T47D (cell line): ENCODE measurements at regions not wholly inside any gene's neighbourhood (a gene's known extent, or its start where the extent isn't known, plus 50 kb on each side); places are given as distances from the start of the nearest gene placed in this dataset.

Experiments
- DNase-seq, 2 experiments: peaks; one replicate each; pipeline versions ENCODE4 v3.0.0 to v3.0.0-alpha.2; 2011 to 2012; ENCODE audit warnings: low read depth in 1 of 2, low spot score in 1 of 2
- JUND ChIP-seq: IDR thresholded peaks from 2 replicates; pipeline ENCODE4 v1.6.1; 2012; ENCODE audit warnings: low read depth
- in situ Hi-C: cut with HindIII; loops from 2 replicates; pipeline ENCODE4 v1.10.0; 2016; ENCODE audit warnings: low sequenced_read_pairs, low pct_unique_long_range_greater_than_20kb

- in situ Hi-C loops = no loop called here
- no peak for TF ChIP-seq JUND
- DNase-seq = no peak
Measured at GRCh38 chr21:21750124-21750825, 752.1 kb downstream of the NCAM2 start.

DNA sequence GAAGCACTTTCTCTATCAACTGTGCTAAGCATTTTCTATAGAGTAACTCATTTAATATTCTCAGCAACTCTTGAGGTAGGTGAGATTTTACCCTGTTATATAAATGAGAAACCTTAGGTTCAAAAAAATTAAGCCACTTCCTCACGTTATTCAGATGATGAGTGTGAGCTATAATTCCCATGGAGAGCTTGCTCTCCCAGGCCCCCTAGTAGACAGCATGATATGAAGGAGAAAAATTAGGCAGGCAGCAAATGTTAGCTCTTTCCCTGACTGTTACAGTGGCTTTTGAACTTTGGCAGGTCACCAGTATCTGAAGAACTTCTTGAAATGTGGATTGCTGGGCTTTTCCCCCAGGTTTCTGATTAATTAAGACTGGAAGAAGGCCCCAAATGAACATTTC lies 753.1 kb downstream of the NCAM2 start:
- no peak for TF ChIP-seq JUND
- no peak for DNase-seq
- in situ Hi-C loops = no loop called here

GRCh38 chr21:21762855-21763254 lies 764.6 kb downstream of the NCAM2 start:
- no peak for TF ChIP-seq JUND
- in situ Hi-C loops = no loop called here
- no peak for DNase-seq

DNA sequence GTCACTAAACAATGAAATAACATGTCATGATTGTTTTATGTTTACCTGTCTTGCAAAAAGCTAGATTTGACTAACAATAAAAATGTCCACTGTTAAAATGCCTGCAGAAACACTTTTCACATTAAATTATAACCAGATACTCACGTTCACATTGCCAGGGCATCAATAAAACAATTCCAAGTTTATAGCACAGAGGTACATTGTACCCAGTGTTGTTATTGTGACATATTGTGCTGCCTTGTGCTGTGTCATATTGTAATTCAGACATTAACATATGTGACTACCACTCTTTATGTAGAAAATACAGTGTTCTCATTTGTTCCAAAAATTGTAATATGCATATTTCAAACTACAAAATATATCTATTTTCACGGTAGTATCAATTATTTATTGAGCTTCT lies 766.1 kb downstream of the NCAM2 start:
- no peak for DNase-seq
- no peak for TF ChIP-seq JUND
- in situ Hi-C loops = no loop called here

DNA sequence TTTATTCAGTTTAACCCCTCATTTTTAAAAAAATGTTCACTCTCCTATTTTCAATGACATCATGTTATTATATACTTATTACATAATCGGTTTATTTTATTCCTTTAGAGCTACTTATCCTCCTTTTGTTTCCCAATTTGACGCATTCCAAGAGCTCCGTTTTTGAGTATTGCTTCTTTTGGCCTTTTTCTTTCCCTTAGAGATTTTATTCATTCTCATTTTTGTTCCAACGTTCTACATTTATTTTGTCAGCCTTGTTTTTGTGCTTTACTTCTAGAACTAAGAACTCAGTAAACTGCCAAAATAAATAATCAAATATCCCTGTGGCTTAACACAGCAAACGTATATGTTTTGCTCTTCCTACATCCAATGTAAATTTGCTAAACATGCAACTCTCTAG lies 769.1 kb downstream of the NCAM2 start:
- no peak for TF ChIP-seq JUND
- in situ Hi-C loops = no loop called here
- no peak for DNase-seq

DNA sequence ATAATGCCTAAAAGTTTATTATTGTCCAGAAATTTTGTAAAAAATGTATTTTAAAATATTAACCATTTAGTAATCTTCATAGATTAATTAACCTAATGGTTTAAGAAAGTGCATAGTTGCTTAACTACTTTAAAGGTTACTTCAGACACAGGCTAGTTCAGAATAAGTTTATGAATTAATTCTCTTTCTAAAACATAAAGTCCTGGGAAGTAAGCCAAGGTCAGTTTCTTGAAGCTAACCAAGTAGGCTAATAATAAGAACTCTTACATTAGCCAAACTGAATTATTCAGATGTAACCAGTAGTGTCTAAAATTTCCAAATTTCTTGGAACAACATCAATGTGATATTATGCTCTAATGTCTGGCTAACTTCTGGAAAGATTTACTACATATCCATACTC lies 790.4 kb downstream of the NCAM2 start:
- no peak for TF ChIP-seq JUND
- DNase-seq = no peak
- in situ Hi-C loops = no loop called here

GRCh38 chr21:21801921-21802320 lies 803.7 kb downstream of the NCAM2 start:
- DNase-seq = no peak
- no peak for TF ChIP-seq JUND
- in situ Hi-C loops = no loop called here

DNA sequence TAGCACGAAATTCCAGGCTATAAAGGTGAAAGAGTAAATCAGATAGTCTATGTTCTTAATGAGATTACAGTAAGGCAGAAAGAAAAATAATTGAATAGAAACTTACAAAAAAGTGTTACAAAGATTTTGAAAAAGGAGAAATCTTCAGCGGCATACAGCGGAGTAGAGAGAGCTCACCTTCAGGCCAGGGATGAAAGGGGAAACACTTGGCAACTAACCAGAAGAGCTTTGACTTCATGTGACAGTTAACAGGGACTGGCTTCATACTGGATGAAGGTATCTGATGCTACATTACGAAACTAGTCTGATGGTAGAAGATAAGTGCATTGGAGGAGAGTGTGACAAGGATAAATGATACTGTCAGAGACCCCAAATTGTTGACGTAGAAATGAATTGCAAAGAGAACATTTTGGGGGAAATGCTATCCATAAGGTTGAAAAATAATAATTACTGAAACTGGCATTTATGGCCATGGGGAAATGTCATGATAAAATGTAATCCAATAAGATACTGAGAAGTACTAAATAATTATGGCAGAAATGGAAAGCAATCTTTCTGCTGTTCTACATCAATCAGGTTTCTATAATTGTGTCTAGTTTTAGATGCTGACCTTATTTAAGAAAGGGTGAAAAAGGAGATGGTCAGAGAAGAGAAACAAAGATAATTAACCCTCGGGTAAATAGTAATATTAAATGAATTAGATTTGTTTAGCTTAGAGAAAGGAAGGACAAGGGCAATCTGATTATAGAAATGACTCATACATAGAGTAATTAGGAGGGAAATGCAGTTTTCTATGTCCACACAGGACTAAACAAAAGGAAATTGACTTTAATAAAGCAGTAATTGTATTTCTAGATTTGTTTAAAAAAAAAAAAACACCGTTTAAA lies 808.7 kb downstream of the NCAM2 start:
- no peak for TF ChIP-seq JUND
- in situ Hi-C loops = no loop called here
- DNase-seq = no peak

GRCh38 chr21:21807598-21807903 lies 809.3 kb downstream of the NCAM2 start:
- in situ Hi-C loops = no loop called here
- DNase-seq = no peak
- TF ChIP-seq JUND = no peak

GRCh38 chr21:21813289-21813688 lies 815.1 kb downstream of the NCAM2 start:
- TF ChIP-seq JUND = no peak
- no peak for DNase-seq
- in situ Hi-C loops = no loop called here

GRCh38 chr21:21813934-21814333 lies 815.7 kb downstream of the NCAM2 start:
- no peak for DNase-seq
- in situ Hi-C loops = no loop called here
- TF ChIP-seq JUND = no peak

DNA sequence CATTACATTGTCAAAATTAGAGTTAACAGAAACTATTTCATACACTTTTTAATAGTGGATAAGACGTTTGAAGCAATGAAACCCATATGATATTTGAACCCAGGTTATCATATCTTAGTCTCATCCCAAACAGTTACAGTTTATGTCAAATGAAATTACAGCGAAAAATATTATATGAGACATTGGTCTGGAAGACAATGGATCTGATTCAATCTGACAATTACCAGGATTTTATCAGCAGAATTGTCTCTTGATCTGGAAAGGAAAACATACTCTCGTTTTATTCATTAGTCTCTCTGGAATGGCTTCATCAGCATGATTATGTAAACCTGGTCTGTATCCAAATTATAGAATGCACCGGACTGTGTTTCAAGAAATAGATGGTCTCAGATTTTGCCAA lies 818.6 kb downstream of the NCAM2 start:
- in situ Hi-C loops = no loop called here
- no peak for TF ChIP-seq JUND
- no peak for DNase-seq

GRCh38 chr21:21818898-21819297 lies 820.7 kb downstream of the NCAM2 start:
- in situ Hi-C loops = no loop called here
- DNase-seq = no peak

More at GRCh38 chr21:21818898-21819297, 820.7 kb downstream of the NCAM2 start:
- no peak for TF ChIP-seq JUND
